ENCODE measurements at regions not wholly inside any gene's neighbourhood (a gene's known extent, or its start where the extent isn't known, plus 50 kb on each side); places are given as distances from the start of the nearest gene placed in this dataset.
"Not testable (repeated sequence)": the region's sequence is repeated elsewhere in the genome, so short reads cannot be mapped to it uniquely, and the experiment has no call there.

- intact Hi-C loops (cut with DNase I) = no loop called here
- no peak overlapping the region for H3K4me3 ChIP-seq
- TF ChIP-seq, protein P1, sequence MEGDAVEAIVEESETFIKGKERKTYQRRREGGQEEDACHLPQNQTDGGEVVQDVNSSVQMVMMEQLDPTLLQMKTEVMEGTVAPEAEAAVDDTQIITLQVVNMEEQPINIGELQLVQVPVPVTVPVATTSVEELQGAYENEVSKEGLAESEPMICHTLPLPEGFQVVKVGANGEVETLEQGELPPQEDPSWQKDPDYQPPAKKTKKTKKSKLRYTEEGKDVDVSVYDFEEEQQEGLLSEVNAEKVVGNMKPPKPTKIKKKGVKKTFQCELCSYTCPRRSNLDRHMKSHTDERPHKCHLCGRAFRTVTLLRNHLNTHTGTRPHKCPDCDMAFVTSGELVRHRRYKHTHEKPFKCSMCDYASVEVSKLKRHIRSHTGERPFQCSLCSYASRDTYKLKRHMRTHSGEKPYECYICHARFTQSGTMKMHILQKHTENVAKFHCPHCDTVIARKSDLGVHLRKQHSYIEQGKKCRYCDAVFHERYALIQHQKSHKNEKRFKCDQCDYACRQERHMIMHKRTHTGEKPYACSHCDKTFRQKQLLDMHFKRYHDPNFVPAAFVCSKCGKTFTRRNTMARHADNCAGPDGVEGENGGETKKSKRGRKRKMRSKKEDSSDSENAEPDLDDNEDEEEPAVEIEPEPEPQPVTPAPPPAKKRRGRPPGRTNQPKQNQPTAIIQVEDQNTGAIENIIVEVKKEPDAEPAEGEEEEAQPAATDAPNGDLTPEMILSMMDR (IDR thresholded peaks at IDR 0.05) = no peak
- no peaks in the 10 kb centered on the region for H3K36me3 ChIP-seq
- no peak overlapping the region for H3K27ac ChIP-seq
- DNase-seq = no peak
- H3K9me3 ChIP-seq = no peaks in the 10 kb centered on the region
- H3K4me1 ChIP-seq = no peaks in the 10 kb centered on the region
- 81 to 85% methylated on average over 17 to 19 of the region's 19 CpGs for WGBS, 2 donors
- peaks cover 0 to 22% (median 0%) of the 10 kb centered on the region in 4 donors for H3K27me3 ChIP-seq
Observed at GRCh38 chr4:3911252-3911856, 145.2 kb downstream of the ADRA2C start.

DNA sequence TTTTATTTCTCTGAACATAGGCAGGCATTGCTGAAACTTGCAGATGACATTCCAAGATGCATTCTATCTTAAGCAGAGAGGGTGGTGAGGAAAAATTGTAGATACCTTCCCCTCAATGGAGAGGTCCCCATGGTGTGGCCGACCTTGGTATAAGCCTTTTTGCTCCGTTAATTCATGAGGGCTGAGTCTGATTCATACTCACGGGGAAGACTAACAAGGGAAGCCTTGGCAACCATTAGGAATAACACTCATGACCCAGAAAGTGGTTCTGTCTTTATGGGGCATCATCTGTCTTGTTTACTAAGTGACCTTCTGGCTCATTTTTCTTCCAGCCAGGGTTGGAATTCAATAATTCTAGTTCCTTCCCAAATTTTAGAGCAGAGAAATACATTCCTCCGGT lies 148.3 kb downstream of the ADRA2C start:
- peaks cover 0 to 14% (median 0%) of the 10 kb centered on the region in 4 donors for H3K27me3 ChIP-seq
- H3K9me3 ChIP-seq; H3K27ac ChIP-seq; H3K4me3 ChIP-seq; H3K4me1 ChIP-seq; intact Hi-C loops (cut with DNase I); DNase-seq; H3K36me3 ChIP-seq: not testable (repeated sequence)
- 73 to 83% methylated on average over 4 of the region's 4 CpGs for WGBS, 2 donors

DNA sequence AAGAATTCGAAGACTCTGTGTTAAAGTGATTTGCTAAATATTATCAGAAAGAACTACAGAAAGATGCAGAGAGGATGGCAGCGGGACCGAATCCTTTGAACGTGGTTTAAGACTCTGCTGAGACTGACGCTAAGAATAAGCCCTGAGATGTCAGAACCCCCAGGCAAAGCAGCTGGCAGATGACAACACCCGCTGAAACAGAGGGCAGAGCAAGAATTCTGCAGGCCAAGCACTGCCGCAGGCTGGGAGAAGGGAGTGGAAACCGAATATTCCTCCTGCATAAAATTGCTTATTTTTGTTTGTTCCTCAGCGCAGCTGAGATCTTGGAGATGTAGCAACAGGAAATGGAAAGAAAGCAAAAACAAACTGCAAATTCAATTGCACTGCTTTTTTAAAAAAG lies 153.3 kb downstream of the ADRA2C start:
- H3K4me3 ChIP-seq; H3K27ac ChIP-seq; intact Hi-C loops (cut with DNase I); DNase-seq; H3K4me1 ChIP-seq; H3K9me3 ChIP-seq; H3K36me3 ChIP-seq: not testable (repeated sequence)
- WGBS, 2 donors = 49 to 55% methylated on average over 9 of the region's 9 CpGs
- H3K27me3 ChIP-seq = peaks cover 0 to 23% (median 0%) of the 10 kb centered on the region in 4 donors

DNA sequence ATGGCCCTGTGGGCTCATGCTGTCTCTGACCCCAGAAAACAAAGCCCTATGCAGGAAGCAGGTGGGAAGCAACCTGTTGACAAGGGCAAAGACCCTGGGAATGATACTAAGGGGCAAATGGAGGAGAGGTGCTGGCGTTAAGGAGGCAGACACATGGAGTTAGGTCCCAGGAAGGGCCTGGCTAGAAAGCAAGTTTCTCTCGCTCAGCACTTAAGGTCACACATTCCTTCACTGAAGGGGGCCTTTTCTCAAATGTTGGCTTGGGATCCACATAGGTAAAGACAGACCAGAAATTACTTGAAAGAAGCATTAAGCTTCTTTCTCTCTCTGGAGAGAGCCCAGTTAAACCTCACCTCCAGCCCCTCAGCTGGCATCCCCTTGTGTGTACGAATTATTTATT lies 155.7 kb downstream of the ADRA2C start:
- 60 to 62% methylated on average over 3 of the region's 3 CpGs for WGBS, 2 donors
- DNase-seq; H3K27ac ChIP-seq; intact Hi-C loops (cut with DNase I); H3K9me3 ChIP-seq; H3K36me3 ChIP-seq; H3K4me1 ChIP-seq; H3K4me3 ChIP-seq: not testable (repeated sequence)
- H3K27me3 ChIP-seq = peaks cover 0 to 14% (median 0%) of the 10 kb centered on the region in 4 donors

DNA sequence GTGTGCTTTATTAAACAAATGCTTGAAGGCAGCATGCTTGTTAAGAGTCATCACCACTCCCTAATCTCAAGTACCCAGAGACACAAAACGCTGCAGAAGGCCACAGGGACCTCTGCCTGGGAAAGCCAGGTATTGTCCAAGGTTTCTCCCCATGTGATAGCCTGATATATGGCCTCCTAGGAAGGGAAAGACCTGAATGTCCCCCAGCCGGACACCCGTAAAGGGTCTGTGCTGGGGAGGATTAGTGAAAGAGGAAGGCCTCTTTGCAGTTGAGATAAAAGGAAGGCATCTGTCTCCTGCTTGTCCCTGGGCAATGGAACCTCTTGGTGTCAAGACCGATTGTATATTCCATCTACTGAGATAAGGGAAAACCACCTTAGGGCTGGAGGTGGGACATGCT lies 159.7 kb downstream of the ADRA2C start:
- H3K4me3 ChIP-seq; intact Hi-C loops (cut with DNase I); H3K27ac ChIP-seq; H3K9me3 ChIP-seq; H3K36me3 ChIP-seq; DNase-seq; H3K4me1 ChIP-seq: not testable (repeated sequence)
- WGBS, 2 donors = 57 to 65% methylated on average over 1 to 2 of the region's 4 CpGs
- H3K27me3 ChIP-seq = peaks cover 0 to 34% (median 0%) of the 10 kb centered on the region in 4 donors

DNA sequence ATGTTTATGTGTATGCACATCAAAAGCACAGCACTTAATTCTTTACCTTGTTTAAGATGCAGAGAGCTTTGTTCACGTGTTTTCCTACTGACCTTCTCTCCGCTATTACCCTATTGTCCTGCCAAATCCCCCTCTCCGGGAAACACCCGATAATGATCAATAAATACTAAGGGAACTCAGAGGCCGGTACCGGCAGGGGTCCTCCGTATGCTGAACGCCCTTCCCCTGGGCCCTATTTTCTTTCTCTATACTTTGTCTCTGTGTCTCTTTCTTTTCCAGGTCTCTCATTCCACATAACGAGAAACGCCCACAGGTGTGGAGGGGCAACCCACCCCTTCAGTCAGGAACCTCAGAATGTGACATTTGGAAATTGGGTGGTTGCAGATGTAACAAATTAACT lies 160.1 kb downstream of the ADRA2C start:
- H3K9me3 ChIP-seq; intact Hi-C loops (cut with DNase I): not testable (repeated sequence)
- 64 to 67% methylated on average over 8 of the region's 10 CpGs for WGBS, 2 donors

GRCh38 chr4:3926969-3927755 lies 161.0 kb downstream of the ADRA2C start:
- intact Hi-C loops (cut with DNase I); H3K36me3 ChIP-seq; H3K4me3 ChIP-seq; H3K27ac ChIP-seq; DNase-seq; H3K4me1 ChIP-seq; H3K9me3 ChIP-seq: not testable (repeated sequence)
- peaks cover 0 to 34% (median 0%) of the 10 kb centered on the region in 4 donors for H3K27me3 ChIP-seq
- 64 to 73% methylated on average over 5 to 6 of the region's 11 CpGs for WGBS, 2 donors

More for the DNA sequence above, 160.1 kb downstream of the ADRA2C start:
- not testable (repeated sequence) for DNase-seq, H3K4me3 ChIP-seq, H3K36me3 ChIP-seq, H3K4me1 ChIP-seq, H3K27ac ChIP-seq
- peaks cover 0 to 34% (median 0%) of the 10 kb centered on the region in 4 donors for H3K27me3 ChIP-seq

- H3K27me3 ChIP-seq = peaks cover 0 to 26% (median 0%) of the 10 kb centered on the region in 4 donors
- DNase-seq; H3K9me3 ChIP-seq; H3K4me1 ChIP-seq; intact Hi-C loops (cut with DNase I); H3K27ac ChIP-seq; H3K36me3 ChIP-seq; H3K4me3 ChIP-seq: not testable (repeated sequence)
- 71 to 76% methylated on average over 6 to 8 of the region's 8 CpGs for WGBS, 2 donors
Observed at GRCh38 chr4:3929431-3929830, 163.2 kb downstream of the ADRA2C start.

DNA sequence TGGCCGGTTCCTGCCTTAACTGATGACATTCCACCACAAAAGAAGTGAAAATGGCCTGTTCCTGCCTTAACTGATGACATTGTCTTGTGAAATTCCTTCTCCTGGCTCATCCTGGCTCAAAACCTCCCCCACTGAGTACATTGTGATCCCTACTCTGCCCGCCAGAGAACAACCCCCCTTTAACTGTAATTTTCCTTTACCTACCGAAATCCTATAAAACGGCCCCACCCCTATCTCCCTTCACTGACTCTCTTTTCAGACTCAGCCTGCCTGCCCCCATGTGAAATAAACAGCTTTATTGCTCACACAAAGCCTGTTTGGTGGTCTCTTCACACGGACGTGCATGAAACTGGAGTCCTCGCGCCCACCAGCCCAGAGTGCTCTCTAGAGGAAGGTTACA lies 166.5 kb downstream of the ADRA2C start:
- H3K27ac ChIP-seq; H3K9me3 ChIP-seq; H3K4me1 ChIP-seq; H3K4me3 ChIP-seq; intact Hi-C loops (cut with DNase I); H3K36me3 ChIP-seq; DNase-seq: not testable (repeated sequence)
- H3K27me3 ChIP-seq = peaks cover 0 to 22% (median 0%) of the 10 kb centered on the region in 4 donors
- WGBS, 2 donors = 62 to 73% methylated on average over 7 of the region's 8 CpGs

GRCh38 chr4:3935406-3935805 lies 169.2 kb downstream of the ADRA2C start:
- H3K4me3 ChIP-seq; H3K9me3 ChIP-seq; H3K36me3 ChIP-seq; intact Hi-C loops (cut with DNase I); H3K4me1 ChIP-seq; DNase-seq; H3K27me3 ChIP-seq; H3K27ac ChIP-seq: not testable (repeated sequence)
- WGBS, 2 donors = 90 to 93% methylated on average over 6 to 8 of the region's 10 CpGs
